NCI-H1092 (cell line): ENCODE measurements at regions not wholly inside any gene's neighbourhood (a gene's known extent, or its start where the extent isn't known, plus 50 kb on each side); places are given as distances from the start of the nearest gene placed in this dataset.

Experiments used
- DNase-seq: peaks from one replicate; lab custom pipeline; 2025; lab: John Stamatoyannopoulos, UW

DNA sequence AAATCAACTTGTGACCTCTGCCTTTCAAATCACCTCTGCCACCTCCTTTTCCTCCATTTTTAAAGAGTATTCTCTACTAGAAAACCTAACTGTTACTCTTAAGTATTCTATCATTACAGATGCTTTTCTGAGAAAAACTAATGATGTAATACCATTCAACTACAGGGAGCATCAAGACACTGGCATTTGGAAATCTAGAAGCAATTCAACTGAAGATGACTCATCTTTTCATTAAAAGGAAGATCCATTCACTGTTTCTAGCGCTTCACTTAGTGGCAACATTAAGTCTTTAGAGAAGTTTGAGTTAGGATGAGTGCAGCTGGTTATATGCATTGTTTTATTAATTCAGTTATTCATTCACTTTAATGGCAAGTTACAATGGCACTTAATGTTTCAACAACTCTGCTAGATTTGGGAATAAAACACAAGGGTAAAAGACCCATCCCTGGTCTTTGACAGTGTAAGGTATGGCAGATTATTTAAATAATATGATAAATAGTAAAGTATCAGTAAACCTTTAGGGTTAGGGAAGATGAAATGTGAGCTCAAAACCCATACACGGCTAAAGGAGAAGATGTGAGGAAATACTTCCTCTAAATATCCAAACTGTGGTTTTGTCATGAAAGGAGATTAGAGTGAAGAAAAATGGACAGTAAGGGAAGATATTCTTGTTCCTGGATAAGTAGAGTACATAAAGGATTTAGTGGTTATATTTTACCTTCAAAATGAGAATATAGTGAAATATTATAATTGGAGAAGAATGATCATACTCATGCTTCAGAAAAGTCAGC is 61.7 kb downstream of the KCNJ2 start:
- no peak for DNase-seq

DNA sequence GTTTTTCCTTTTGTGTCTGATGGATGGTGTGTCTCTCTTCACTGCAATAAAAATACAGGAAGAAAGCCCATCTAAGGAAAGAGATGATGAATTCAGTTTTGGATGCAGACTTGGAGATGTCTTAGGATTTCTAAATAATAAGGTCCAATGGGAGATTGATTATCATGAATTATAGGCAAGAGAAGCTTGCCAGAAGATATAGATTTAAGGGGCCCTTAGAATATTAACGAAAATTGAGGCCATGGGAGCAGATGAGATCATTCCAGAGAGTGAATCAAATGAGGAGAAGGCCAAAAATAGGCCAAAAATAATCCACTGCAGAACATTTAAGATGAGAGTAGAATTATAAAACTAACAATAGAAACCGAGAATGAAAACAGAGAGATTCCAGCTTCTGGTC is 63.1 kb downstream of the KCNJ2 start:
- DNase-seq: no peak

DNA sequence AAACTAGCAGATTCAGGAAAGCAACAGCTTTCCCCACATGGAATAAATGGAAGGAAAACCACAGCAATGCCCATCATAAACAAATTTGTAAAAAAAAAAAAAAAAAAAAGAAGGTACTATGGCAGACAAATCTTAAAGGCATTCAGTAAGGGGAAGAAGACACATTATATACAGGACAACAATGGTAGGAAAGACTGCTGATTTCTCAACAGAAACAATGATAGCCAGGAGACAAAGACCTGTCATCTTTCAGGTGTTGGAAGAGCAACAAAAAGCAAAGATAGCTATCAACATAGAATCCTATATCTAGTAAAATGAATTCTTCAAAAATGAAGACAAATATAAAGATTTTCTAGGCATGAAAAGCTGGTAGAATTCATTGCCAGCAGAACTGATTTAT is 65.9 kb downstream of the KCNJ2 start:
- no peak for DNase-seq

DNA sequence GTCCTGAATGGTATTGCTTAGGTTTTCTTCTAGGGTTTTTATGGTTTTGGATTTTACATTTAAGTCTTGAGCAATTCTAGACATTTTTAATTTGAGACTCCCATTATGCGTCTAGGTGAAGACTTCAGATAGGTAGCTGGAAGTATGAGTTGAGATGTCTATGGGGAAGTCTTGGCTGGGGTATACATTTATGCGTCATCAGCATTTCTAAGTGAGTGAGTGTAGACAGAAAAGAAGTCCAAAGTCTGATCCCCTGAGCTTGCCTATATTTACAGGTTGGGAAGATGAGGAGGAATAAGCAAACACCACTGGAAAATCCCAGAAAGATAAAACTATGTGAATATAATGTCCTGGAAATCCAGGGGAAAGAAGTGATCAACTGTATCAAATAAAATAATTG is 68.9 kb downstream of the KCNJ2 start:
- no peak for DNase-seq

DNA sequence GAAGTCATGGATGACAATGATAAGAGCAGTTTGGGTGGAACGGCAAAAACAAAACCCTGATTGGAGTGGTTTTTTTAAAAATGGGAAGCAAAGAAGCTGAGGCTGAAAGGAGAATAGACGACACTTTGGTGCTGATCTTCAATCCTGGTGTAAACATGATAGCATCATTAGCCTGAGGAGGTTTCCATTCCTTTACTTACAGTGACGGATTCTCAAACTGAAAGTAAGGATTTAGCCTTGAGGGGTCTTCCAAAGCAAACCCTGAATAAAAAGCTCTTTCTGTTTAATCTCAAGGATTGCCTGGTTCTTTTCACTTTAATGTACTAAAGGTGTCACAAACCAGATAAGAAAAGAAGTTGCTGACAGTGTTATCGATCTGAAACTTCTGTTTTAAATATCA is 69.3 kb downstream of the KCNJ2 start:
- no peak for DNase-seq

DNA sequence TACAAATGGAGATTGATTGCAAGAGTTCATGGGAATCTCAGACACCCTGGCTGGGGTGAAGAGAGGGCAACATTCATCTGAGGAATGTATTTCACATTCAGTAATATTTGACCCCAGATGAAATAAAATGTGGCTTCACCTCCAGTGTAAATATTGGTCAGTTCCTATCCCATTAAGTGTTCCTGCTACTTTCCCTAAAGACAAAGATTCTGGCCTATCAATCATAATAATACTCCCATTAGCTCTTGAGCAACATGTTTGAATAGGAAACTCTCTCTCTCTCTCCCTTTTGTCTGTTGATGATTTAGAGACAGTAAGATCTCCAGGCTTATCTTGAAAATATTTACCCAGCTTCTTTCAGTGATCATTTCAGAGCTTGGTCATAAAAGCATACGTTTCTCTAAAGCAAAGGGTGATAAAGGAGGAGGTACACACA is 70.1 kb downstream of the KCNJ2 start:
- no peak for DNase-seq

DNA sequence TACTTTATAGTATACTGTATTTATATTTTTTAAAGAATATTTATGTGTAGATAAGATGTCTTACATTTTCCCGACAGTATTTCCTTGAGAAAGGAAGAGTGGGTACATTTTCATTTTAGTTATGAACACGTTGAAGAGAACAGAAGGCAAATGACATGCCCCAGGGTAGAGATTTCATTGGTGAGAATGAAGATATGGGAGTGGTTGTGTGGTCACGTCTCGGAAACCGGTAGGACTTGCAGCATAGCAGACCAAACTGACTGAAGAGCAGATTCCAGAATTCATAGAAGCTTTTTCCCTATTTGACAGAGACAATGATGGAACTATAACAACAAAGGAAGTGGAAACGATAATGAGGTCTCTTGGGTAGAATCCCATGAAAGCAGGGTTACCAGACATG is 71.7 kb downstream of the KCNJ2 start:
- no peak for DNase-seq

DNA sequence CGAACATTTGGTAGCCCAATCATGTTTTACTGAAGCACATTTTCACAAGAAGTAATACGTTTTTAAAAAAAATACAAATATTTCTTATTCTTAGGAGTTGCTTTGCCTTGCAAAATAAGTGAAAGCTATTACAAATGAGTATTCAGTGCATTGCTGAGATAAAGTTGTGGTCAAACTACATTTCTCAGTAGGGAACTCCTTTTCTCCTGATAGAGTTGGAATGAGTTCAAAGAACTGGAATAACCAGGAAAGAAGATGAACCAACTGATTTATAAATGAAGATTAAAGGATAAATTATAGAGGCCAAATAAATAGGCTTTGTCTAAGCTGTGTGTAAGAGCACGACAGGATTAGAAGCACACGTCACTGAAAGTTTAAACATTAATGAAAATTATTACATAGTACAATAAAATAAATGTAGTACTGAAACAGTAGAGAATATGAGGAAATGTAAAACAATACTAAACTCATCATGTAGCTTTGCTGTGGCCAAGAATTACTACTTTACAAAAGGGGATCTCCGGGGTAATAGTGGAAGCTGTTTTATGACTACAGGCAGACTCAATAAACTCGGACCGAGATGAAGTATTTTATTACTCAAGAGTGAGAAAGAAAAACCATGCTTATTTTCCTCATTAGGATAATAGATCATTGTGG is 73.6 kb downstream of the KCNJ2 start:
- DNase-seq: no peak

DNA sequence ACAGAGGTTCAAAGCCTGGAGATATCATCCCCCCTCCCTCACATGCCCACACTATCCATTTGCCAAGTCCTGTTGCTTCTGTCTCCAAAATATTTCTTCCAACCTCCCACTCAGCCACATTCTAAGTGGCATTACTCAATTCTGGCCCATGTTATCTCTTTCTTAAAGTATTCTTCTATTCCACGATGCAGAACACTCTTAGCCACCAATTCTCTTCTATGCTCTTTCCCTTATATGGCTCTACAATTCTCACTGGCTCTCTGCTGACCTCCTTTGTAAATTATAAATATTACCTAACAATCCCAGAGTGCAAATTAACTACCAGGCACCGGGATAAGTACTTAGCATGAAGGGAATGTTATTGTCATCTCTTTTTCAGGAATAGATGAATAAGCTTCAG is 82.4 kb downstream of the KCNJ2 start:
- no peak for DNase-seq

DNA sequence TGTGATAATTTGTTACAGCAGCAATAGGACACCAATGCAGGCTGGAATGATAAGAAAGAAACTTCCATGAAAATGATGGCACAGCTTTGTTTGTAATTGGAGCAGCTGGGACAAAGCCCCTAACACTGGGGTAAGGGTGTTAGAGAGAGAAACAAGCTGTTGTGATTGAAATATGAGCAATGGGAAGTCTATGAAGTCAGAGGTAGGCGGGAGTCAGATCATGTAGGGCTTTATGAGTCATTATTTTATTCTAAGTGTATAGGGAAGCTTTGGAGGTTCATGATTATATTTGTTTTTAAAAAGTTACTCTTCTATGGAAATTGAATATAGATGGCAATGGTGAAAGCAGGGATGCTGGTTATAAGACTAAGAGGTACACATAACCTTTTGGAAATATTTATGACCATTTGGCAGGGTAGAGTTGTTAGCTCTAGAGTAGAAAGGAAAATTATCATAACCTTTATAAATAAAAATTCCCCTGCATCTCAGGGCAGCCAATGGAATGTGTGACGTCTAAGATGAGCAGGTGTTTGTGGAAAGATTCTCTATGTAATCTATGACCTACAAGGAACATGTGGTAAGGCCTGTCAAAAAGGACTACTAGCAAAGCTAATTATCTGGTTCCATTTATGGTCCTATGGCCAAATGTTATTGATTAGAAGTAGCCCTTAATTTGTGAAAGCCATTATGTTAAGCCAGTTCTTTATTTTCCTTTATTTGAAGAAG is 85.6 kb downstream of the KCNJ2 start:
- DNase-seq: no peak

DNA sequence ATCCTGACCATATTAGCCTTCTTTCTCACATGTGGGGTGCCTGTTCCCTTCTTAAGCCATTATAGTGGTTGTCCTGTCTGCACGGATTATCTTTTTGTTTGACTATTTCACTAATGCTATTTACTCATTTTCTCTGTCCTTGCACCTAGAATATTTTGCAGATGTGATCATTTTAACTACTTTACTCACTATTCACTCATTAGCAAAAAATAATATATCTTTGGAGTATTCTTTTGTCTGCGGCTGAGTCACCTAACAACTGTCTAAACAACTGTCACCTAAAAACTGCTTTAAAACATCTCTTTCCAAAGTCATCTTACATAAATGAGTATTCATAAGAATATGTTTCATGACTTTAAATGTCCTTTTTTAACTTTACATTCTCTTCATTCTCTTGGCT is 87.4 kb downstream of the KCNJ2 start:
- no peak for DNase-seq

DNA sequence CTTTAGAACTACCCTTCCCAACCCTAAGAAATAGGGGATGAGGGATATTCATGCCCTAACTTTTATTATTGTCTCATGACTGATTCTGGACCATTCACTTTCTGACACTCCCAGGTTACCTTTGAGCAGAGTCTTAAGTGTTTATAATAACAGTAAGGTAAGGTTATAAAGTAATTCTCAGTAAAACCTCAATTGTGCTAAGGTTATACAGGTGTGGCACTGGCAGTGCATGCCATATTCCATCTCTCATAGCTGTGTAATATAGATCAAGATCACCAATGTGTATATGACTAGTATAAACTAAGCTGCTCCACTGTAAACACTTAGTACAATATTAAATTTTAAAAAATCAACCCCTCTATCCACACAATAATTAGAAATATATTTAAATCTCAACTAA is 89.1 kb downstream of the KCNJ2 start:
- DNase-seq: no peak

DNA sequence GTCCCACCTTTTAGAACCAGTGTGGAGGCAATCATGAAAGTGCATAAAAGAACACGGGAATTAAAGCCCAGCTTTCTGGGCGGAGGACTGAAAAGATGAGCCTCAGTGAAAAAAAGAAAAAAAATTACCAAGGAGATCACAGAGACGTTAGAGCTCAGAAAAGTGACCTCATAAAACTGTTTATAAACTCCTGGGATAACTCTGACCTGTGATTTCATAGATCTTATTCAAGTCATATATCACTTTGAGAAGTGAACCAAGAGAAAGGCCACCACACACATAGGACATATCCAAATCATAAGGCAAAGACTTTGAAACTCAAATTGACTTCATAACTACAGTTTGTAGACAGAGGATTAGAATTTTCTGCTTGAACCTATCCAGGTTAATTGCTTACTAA is 90.1 kb downstream of the KCNJ2 start:
- DNase-seq: no peak

DNA sequence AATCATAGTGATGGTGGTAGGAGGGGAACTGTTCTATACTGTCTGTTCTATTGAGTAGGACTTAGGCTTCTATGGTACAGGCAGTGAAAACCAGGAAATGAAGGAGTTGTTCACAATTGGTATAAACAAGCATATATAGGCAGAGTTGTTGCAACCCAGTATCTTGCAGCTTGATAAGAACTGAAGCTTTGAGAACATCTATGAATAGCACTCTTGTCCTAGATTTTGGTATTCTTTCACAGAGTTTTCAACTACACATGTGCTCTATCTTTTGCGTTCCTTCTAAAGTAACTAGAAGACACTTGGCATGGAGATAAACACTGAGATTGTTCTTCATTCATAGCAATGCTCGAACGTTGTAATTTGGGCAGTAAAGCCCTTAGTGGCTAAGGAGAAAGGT is 91.8 kb downstream of the KCNJ2 start:
- DNase-seq: no peak

DNA sequence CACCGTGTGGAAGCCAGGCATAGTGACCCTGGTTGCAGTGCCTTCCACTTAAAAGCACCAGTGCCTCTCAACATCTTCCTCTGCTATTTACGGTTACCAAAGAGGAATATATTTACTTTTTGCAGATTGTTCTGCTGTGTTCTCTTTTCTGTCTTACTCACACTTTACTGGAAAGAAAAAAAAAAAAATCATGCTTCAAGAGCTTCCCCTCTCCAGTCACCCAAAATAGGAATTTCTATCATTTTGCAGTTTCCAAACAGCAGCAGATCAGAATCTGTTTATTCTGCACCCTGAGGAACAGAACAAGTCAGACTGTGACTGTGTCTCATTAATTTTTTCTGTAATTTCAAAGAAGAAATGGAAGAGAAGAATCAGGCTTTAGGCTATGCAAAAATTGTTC is 96.1 kb downstream of the KCNJ2 start:
- DNase-seq: no peak

DNA sequence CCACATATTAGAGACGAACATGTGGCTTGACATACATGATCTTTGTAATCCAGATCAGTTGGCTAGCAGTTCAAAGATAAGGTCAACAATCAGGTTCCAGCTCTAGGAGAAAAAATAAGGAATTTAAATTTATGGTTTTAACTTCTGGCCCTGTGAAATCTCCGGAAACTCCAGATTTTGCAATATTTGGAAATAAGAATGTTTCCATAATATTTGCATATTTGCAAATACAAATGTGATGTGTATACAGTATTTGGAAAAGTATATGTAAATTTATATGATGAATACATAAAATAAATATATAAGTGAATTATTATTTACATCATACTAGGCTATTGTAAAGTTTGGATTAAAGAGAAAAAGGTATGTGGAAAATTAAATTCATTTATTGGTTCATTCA is 97.1 kb downstream of the KCNJ2 start:
- DNase-seq: no peak

DNA sequence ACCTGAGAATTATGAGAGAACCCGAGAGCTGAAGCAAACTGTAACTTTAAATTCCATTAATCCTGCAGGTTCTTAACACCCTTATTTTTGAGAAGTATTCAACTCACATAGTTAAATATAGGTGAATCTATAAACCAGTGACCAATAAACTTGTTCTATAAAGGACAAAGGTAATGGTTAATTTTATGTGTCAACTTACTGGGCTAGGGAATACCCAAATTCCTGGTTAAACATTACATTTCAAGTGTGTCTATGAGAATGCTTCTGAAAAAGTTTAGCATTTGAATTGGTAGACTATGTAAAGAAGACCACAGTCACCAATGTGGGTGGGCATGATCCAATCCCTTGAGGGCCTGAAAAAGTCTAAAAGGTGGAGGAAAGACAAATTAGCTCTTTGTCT is 99.1 kb downstream of the KCNJ2 start:
- no peak for DNase-seq

DNA sequence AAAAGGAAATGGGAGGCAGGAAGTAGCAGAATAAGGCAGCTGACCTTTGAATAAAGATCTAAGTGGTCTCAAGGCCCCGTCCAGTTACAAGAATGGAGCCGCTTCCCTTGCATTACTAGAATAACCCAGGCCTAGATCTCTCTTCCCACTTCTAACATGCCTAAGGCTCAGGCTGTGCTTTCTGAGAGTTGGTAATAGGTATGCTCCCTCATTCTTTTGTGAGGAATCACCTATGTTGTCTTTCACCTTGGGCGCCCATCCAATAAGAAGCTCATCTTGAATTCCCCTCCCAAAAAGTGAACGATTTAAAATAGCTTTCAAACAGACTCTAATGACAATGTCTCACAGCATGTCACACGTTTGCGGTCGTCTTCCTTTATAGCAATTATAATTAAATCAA is 101.2 kb downstream of the KCNJ2 start:
- no peak for DNase-seq

DNA sequence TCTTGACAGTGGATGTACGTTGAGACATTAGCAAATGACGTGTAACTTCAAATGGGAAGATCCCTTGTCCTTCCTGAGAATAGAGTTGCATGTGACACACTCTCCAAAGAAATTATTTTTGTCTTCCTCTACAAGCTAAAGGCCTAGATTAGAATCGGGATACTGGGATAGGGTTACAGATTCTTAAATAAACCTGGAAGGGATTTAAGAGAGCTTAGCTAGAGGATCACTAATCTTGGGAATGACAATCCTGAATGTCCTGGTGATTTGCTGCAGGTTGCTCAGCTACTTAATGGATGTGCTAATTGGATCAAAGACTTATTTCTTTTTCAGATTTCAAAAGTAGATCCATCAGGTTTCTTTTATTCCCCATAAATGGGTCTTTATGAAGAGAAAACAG is 101.9 kb downstream of the KCNJ2 start:
- DNase-seq: no peak

DNA sequence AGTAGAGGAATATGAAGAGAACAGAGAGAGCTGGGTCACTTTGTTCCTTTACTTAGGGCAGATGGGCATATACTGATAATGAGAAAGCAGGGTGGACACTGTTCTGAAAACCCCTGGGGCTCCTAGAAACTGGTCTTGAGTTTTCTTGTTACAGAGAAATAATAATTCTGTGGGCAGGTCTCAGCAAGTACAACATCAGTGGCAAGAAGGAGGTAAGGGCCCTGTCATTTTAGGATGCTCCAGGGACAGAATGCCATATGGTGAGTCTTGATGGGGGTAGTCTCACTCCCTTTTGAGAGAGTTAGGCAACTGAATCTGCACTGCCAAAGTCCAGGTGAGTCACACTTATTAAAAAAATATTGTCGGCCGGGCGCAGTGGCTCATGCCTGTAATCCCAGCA is 102.3 kb downstream of the KCNJ2 start:
- DNase-seq: no peak

DNA sequence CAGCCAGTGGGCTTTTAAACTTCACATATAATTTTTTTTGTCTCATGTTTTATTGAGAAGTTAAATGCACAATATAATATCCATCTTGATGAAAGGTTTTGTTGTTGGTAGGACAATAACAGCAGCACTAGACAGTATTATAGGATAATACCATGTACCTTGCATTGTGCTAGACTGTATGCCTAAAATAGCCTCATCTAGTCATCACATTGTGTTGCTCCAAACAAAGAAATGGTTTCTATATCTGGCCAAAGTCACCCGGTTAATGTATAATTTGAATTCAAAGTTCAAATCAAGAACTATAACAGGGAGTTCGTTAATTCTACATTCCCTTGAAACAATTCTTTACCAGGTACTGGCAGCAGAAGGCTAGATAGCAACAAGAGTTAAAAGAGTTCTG is 104.9 kb downstream of the KCNJ2 start:
- DNase-seq: no peak

DNA sequence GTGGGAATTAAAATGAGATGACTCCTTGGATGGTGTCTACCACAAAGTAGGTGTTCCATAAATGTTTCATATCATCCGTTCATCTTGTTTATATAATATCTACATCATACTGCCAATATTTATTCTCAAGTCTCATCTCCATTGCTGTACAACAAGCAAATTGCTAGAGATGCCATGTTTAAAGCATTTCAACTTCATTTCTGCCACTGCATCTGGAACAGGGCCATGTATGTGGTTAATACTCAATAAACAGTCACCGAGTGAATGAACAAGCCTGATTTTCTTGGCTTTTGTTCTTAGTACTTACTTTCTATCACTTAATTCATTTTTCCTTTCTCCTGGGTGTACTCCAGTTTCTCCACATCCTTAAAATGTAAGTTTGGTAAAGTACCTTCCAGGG is 107.6 kb downstream of the KCNJ2 start:
- no peak for DNase-seq

DNA sequence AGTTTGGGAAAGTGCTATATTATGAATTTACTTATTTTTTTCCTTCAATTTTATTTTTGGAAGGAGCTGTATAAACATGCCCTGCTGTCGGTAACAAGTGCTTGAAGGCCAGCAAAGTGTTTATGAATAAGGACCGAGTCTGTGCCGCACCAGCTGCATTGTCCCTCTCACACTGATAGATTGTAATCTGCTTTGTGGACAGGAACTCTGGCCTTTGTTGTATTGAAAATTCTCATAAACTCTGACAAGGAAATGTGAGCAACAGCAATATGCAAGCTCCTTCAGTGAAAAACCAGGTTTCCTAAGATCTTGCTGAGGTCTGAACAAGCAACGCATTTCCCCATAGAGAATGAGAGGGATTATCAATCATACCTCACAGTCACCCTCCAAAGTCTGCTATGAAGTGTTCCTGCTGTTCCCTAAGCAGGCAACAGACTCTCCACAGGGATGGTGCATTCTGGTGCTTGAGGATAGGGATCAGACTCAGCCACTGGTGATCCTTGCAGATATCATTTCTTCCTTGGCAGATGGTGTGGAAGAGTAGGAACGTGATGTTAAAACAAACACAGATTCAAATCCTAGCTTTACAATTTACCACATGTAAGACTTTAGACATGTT is 109.6 kb downstream of the KCNJ2 start:
- no peak for DNase-seq
